G401 (cell line): ENCODE measurements at regions not wholly inside any gene's neighbourhood (a gene's known extent, or its start where the extent isn't known, plus 50 kb on each side); places are given as distances from the start of the nearest gene placed in this dataset.
"Not testable (repeated sequence)": the region's sequence is repeated elsewhere in the genome, so short reads cannot be mapped to it uniquely, and the experiment has no call there.

Experiments
- DNase-seq: peaks from one replicate; pipeline ENCODE4 v3.0.0-alpha.2; 2015; ENCODE audit warnings: low spot score
- in situ Hi-C: cut with HindIII; loops from 2 replicates; pipeline ENCODE4 v1.10.0; 2016; ENCODE audit warnings: low sequenced_read_pairs, mixed read lengths

- no peak for DNase-seq
- in situ Hi-C loops: no loop called here
Measured at GRCh38 chrY:15871570-15871969, 1347.2 kb downstream of the NLGN4Y start.

- in situ Hi-C loops, DNase-seq: not testable (repeated sequence)
Measured at GRCh38 chrY:15875881-15876280, 1351.6 kb downstream of the NLGN4Y start.

- DNase-seq, in situ Hi-C loops: not testable (repeated sequence)
Measured at GRCh38 chrY:15903524-15903923, 1379.2 kb downstream of the NLGN4Y start.

- in situ Hi-C loops: no loop called here
- no peak for DNase-seq
Measured at GRCh38 chrY:15905557-15905956, 1381.2 kb downstream of the NLGN4Y start.

- DNase-seq: no peak
Measured at GRCh38 chrY:15926499-15926898, 1402.2 kb downstream of the NLGN4Y start.

GRCh38 chrY:15938791-15939190, 1414.5 kb downstream of the NLGN4Y start:
- no peak for DNase-seq
- in situ Hi-C loops: no loop called here

More at GRCh38 chrY:15926499-15926898, 1402.2 kb downstream of the NLGN4Y start:
- in situ Hi-C loops: no loop called here

GRCh38 chrY:15951041-15951440, 1426.7 kb downstream of the NLGN4Y start:
- DNase-seq: no peak

GRCh38 chrY:15968800-15969199, 1444.5 kb downstream of the NLGN4Y start:
- in situ Hi-C loops: no loop called here
- no peak for DNase-seq

More at GRCh38 chrY:15951041-15951440, 1426.7 kb downstream of the NLGN4Y start:
- in situ Hi-C loops: no loop called here

- in situ Hi-C loops: no loop called here
- no peak for DNase-seq
Measured at GRCh38 chrY:15973200-15973599, 1448.9 kb downstream of the NLGN4Y start.

GRCh38 chrY:15976771-15977170, 1452.4 kb downstream of the NLGN4Y start:
- DNase-seq: no peak
- in situ Hi-C loops: no loop called here

- in situ Hi-C loops: no loop called here
- DNase-seq: no peak
Measured at GRCh38 chrY:15978503-15978902, 1454.2 kb downstream of the NLGN4Y start.

- no peak for DNase-seq
- in situ Hi-C loops: no loop called here
Measured at GRCh38 chrY:15984651-15985398, 1460.5 kb downstream of the NLGN4Y start.

GRCh38 chrY:15996014-15996413, 1471.7 kb downstream of the NLGN4Y start:
- in situ Hi-C loops: no loop called here

GRCh38 chrY:16000751-16001150, 1476.4 kb downstream of the NLGN4Y start:
- no peak for DNase-seq
- in situ Hi-C loops: no loop called here

More at GRCh38 chrY:15996014-15996413, 1471.7 kb downstream of the NLGN4Y start:
- no peak for DNase-seq

GRCh38 chrY:16001896-16002295, 1477.6 kb downstream of the NLGN4Y start:
- in situ Hi-C loops: no loop called here
- no peak for DNase-seq

- no peak for DNase-seq
- in situ Hi-C loops: no loop called here
Measured at GRCh38 chrY:16051908-16052643, 1527.7 kb downstream of the NLGN4Y start.

GRCh38 chrY:16060141-16060540, 1535.8 kb downstream of the NLGN4Y start:
- peak; percentile 25 for DNase-seq
- in situ Hi-C loops: no loop called here

GRCh38 chrY:16060686-16061085, 1536.4 kb downstream of the NLGN4Y start:
- DNase-seq: peak; percentile 29
- in situ Hi-C loops: no loop called here

- in situ Hi-C loops: no loop called here
- no peak for DNase-seq
Measured at GRCh38 chrY:16071957-16072356, 1547.6 kb downstream of the NLGN4Y start.

- no peak for DNase-seq
- in situ Hi-C loops: no loop called here
Measured at GRCh38 chrY:16075701-16076100, 1551.4 kb downstream of the NLGN4Y start.
